Omental fat pad (tissue), 3 donors: ENCODE measurements at regions not wholly inside any gene's neighbourhood (a gene's known extent, or its start where the extent isn't known, plus 50 kb on each side); places are given as distances from the start of the nearest gene placed in this dataset.

Experiments used
- ATAC-seq: fragments of 150-250 bp; one replicate; pipeline ENCODE4 v1.9.1; 2016; ENCODE audit warnings: mild to moderate bottlenecking, moderate library complexity; ENCODE audit not compliant: low FRiP score
- DNase-seq: peaks from one replicate; pipeline ENCODE4 v3.0.0-alpha.2; 2019; ENCODE audit warnings: low spot score
- TF ChIP-seq, protein P1 (sequence below), 3 donors: fragments of 450-650 bp; IDR thresholded peaks; one replicate each; pipeline ENCODE4 v1.5.1; 2016 to 2017; ENCODE audit warnings: antibody characterized with exemption in 3 of 3, mild to moderate bottlenecking in 3 of 3, moderate library complexity in 2 of 3

DNA sequence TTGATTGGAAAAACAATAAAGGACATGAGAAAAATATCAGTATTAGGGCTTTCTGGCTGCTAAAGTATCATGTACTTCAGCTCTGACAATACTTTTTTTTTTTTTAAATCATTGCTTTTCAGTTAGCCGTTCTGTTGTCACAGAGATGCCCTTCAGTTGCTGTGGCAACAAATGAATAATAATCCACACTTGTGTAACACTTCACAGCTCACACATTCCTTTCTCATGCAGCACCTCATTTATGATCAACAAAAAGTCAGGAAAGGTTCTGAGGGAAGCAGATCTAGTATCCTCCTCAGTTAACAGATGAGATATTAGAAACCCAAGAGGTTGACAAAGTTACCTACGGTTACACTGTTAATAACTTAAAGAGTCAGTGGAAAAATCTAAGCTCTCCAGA lies 444.2 kb upstream of the SLIT2 start:
- TF ChIP-seq, protein P1, sequence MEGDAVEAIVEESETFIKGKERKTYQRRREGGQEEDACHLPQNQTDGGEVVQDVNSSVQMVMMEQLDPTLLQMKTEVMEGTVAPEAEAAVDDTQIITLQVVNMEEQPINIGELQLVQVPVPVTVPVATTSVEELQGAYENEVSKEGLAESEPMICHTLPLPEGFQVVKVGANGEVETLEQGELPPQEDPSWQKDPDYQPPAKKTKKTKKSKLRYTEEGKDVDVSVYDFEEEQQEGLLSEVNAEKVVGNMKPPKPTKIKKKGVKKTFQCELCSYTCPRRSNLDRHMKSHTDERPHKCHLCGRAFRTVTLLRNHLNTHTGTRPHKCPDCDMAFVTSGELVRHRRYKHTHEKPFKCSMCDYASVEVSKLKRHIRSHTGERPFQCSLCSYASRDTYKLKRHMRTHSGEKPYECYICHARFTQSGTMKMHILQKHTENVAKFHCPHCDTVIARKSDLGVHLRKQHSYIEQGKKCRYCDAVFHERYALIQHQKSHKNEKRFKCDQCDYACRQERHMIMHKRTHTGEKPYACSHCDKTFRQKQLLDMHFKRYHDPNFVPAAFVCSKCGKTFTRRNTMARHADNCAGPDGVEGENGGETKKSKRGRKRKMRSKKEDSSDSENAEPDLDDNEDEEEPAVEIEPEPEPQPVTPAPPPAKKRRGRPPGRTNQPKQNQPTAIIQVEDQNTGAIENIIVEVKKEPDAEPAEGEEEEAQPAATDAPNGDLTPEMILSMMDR (IDR thresholded peaks at IDR 0.05) = no peak
- DNase-seq = no peak
- ATAC-seq = peak; percentile 67

DNA sequence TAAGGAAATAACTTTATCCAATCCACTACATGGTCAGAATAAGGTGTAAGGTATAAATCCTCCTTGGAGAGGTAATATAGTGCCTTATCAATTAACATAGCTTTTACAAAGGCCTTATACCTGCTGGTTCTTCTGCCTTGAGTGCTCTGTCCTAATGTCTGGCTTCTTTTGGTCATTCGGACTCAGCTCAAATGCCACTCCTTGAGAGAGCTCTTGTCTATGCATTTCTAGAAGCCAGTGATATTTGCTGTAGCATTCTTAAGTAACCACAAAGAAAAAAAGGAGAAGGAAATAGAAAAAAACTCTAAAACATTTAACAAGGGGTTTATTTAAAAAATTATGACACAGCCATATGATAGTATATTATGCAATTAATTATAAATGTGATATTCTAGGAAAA lies 444.8 kb upstream of the SLIT2 start:
- no peak for ATAC-seq
- DNase-seq = no peak
- TF ChIP-seq, protein P1 (IDR thresholded peaks at IDR 0.05) = no peak

DNA sequence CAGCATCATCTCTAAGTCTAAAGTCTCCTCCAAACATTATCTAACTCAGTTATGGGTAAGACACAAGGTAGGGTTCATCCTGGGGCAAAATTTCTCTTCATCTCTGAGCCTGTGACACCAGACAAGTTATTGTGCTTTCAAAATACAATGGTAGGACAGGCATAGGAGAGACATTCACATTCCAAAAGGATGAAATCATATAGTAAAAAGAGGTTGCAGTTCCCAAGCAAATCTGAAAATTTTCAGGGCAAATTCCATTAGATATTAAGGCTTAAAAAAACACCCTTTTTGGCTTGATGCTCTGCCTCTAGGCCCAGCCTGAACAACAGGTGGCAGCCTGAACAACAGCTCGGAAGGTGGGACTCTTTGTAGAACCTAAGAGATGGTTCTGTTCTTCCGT lies 448.3 kb upstream of the SLIT2 start:
- TF ChIP-seq, protein P1 (IDR thresholded peaks at IDR 0.05) = no peak
- DNase-seq (no peak), ATAC-seq (no peak)

DNA sequence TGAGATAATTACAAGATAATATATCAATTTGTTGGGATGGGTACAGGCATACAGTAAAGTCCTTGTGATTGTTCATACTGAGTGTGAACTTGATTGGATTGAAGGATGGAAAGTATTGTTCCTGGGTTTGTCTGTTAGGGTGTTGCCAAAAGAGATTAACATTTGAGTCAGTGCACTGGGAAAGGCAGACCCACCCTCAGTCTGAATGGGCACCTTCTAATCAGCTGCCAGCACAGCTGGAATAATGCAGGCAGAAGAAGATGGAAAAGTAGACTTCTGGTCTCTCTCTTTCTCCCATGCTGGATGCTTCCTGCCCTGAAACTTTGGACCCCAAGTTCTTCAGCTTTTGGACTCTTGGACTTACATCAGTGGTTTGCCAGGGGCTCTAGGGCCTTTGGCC lies 457.9 kb upstream of the SLIT2 start:
- ATAC-seq = no peak
- no peak for DNase-seq
- TF ChIP-seq, protein P1 (IDR thresholded peaks at IDR 0.05) = no peak

DNA sequence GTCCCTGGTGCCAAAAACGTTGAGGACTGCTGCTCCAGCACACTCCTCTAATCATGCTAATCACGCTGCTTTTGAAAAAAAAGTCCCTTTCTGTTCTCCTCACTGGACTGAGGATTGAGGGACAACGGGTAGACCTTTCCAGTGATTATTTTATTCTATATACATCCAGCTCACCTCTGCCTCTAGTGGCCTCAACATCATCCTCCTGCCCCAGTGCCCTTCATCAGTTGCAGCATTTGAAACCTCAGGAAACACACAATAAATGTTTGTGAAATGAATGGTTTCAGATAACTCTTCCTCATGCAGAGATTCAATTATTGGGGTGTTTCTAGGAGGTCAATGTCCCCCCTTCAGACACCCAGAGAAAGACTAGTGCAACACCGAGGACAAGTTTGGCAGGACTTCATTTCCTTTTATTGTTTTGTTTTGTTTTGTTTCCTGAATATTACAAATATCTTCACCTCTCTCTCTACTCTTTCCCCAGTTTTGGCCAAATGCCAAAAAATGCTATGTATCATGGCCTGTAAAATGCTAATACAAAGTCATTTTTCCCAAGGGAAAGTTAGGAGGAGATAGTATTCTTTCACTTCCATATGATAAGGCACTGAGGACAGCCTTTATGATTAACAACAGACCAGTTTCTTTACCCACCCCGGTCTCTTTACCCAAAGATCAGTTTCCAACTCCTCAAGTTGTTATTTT lies 460.1 kb upstream of the SLIT2 start:
- TF ChIP-seq, protein P1 (IDR thresholded peaks at IDR 0.05) = no peak
- DNase-seq = no peak
- ATAC-seq = no peak

DNA sequence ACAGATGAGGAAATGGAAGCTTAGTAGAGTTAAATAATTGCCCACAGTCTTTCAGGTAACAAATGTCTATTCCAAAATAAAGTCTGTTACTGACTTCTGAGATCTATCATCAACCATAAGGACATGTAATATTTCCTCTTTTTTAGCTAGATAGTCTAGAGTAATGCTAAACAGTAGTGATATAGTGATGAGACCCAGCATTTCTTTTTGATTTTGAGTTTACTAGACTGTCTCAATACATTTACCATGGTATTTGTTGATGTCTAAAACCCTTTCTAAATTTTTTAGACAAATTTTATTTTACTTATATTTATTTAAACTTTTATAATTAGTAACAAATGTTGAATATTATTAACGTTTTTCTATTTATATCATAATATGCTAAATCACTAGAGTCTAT lies 465.1 kb upstream of the SLIT2 start:
- DNase-seq (no peak), ATAC-seq (no peak)
- TF ChIP-seq, protein P1 (IDR thresholded peaks at IDR 0.05) = no peak

DNA sequence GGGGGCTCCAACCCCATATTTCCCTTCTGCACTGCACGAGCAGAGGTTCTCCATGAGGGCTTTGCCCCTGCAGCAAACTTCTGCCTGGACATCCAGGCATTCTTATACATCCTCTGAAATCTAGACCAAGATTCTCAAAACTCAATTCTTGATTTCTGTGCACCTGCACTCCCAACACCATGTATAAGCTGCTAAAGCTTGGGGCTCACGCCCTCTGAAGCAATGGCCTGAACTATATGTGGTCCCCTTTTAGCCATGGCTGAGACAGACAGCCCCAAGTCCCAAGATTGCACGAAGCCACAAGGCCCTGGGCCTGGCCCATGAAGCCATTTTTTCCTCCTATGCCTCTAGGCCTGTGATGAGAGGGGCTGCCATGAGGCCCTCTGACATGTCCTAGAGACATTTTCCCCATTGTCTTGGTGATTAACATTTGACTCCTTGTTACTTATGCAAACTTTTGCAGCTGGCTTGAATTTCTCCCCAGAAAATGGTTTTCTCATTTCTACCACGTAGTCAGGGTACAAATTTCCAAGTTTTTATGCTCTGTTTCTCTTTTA lies 468.0 kb upstream of the SLIT2 start:
- TF ChIP-seq, protein P1 (IDR thresholded peaks at IDR 0.05) = no peak
- DNase-seq = no peak
- ATAC-seq = no peak
